H1 (cell line): ENCODE measurements at regions not wholly inside any gene's neighbourhood (a gene's known extent, or its start where the extent isn't known, plus 50 kb on each side); places are given as distances from the start of the nearest gene placed in this dataset.

Experiments
- ASH2L ChIP-seq: fragments of 200-600, 300-600 bp; sonication (generic); IDR thresholded peaks from one replicate; pipeline ENCODE4 v1.7.1; 2017; ENCODE audit warnings: low read length
- CEBPB ChIP-seq: IDR thresholded peaks from 2 replicates; pipeline ENCODE4 v1.6.1; 2012; ENCODE audit warnings: low read depth, low read length
- HDAC6 ChIP-seq: IDR thresholded peaks from one replicate; pipeline ENCODE4 v1.7.1; 2012; ENCODE audit warnings: low read depth, mild to moderate bottlenecking, inconsistent platforms, low read length, moderate library complexity
- NRF1 ChIP-seq: IDR thresholded peaks from 2 replicates; pipeline ENCODE4 v1.6.1; 2011; ENCODE audit warnings: mild to moderate bottlenecking, low read depth, low read length, improper control_type of control experiment
- RFX5 ChIP-seq: IDR thresholded peaks from 2 replicates; pipeline ENCODE4 v1.6.1; 2011; ENCODE audit warnings: low read depth, low read length, improper control_type of control experiment, borderline replicate concordance
- SRF ChIP-seq: IDR thresholded peaks from 2 replicates; pipeline ENCODE4 v1.6.1; 2011; ENCODE audit warnings: mild to moderate bottlenecking, low read depth, low read length, moderate library complexity
- TF ChIP-seq, protein P1 (sequence below): fragments of 300-600 bp; sonication (generic); IDR thresholded peaks from 2 replicates; pipeline ENCODE4 v1.7.1; 2012; ENCODE audit warnings: low read length, moderate library complexity, mild to moderate bottlenecking, inconsistent platforms; ENCODE audit not compliant: insufficient replicate concordance

DNA sequence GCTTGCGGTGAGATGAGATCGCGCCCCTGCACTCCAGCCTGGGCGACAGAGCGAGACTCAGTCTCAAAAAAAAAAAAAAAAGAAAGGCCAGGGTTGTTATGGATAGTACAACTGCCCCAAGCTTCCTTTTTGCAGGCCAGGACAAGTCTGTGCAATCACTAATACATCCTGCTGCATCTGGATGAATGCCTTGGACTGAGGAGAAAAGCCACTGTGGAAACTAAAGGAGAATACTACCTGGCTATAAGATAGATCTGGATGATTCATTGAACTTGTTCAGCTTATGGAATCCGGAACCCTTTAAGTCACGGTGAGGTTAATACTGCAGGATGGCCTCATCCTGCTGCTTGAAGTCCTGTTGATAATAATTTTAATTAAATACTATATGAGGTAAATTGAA lies 278.2 kb downstream of the TFAP2A start (continued):
- TF ChIP-seq, protein P1, sequence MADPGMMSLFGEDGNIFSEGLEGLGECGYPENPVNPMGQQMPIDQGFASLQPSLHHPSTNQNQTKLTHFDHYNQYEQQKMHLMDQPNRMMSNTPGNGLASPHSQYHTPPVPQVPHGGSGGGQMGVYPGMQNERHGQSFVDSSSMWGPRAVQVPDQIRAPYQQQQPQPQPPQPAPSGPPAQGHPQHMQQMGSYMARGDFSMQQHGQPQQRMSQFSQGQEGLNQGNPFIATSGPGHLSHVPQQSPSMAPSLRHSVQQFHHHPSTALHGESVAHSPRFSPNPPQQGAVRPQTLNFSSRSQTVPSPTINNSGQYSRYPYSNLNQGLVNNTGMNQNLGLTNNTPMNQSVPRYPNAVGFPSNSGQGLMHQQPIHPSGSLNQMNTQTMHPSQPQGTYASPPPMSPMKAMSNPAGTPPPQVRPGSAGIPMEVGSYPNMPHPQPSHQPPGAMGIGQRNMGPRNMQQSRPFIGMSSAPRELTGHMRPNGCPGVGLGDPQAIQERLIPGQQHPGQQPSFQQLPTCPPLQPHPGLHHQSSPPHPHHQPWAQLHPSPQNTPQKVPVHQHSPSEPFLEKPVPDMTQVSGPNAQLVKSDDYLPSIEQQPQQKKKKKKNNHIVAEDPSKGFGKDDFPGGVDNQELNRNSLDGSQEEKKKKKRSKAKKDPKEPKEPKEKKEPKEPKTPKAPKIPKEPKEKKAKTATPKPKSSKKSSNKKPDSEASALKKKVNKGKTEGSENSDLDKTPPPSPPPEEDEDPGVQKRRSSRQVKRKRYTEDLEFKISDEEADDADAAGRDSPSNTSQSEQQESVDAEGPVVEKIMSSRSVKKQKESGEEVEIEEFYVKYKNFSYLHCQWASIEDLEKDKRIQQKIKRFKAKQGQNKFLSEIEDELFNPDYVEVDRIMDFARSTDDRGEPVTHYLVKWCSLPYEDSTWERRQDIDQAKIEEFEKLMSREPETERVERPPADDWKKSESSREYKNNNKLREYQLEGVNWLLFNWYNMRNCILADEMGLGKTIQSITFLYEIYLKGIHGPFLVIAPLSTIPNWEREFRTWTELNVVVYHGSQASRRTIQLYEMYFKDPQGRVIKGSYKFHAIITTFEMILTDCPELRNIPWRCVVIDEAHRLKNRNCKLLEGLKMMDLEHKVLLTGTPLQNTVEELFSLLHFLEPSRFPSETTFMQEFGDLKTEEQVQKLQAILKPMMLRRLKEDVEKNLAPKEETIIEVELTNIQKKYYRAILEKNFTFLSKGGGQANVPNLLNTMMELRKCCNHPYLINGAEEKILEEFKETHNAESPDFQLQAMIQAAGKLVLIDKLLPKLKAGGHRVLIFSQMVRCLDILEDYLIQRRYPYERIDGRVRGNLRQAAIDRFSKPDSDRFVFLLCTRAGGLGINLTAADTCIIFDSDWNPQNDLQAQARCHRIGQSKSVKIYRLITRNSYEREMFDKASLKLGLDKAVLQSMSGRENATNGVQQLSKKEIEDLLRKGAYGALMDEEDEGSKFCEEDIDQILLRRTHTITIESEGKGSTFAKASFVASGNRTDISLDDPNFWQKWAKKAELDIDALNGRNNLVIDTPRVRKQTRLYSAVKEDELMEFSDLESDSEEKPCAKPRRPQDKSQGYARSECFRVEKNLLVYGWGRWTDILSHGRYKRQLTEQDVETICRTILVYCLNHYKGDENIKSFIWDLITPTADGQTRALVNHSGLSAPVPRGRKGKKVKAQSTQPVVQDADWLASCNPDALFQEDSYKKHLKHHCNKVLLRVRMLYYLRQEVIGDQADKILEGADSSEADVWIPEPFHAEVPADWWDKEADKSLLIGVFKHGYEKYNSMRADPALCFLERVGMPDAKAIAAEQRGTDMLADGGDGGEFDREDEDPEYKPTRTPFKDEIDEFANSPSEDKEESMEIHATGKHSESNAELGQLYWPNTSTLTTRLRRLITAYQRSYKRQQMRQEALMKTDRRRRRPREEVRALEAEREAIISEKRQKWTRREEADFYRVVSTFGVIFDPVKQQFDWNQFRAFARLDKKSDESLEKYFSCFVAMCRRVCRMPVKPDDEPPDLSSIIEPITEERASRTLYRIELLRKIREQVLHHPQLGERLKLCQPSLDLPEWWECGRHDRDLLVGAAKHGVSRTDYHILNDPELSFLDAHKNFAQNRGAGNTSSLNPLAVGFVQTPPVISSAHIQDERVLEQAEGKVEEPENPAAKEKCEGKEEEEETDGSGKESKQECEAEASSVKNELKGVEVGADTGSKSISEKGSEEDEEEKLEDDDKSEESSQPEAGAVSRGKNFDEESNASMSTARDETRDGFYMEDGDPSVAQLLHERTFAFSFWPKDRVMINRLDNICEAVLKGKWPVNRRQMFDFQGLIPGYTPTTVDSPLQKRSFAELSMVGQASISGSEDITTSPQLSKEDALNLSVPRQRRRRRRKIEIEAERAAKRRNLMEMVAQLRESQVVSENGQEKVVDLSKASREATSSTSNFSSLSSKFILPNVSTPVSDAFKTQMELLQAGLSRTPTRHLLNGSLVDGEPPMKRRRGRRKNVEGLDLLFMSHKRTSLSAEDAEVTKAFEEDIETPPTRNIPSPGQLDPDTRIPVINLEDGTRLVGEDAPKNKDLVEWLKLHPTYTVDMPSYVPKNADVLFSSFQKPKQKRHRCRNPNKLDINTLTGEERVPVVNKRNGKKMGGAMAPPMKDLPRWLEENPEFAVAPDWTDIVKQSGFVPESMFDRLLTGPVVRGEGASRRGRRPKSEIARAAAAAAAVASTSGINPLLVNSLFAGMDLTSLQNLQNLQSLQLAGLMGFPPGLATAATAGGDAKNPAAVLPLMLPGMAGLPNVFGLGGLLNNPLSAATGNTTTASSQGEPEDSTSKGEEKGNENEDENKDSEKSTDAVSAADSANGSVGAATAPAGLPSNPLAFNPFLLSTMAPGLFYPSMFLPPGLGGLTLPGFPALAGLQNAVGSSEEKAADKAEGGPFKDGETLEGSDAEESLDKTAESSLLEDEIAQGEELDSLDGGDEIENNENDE: no peak
- TF ChIP-seq ASH2L (no peak), NRF1 (no peak), CEBPB (no peak), RFX5 (no peak), HDAC6 (no peak), SRF (no peak)
